Neuronal stem cell (in vitro differentiated cells): ENCODE measurements at regions not wholly inside any gene's neighbourhood (a gene's known extent, or its start where the extent isn't known, plus 50 kb on each side); places are given as distances from the start of the nearest gene placed in this dataset.
A peak's percentile ranks its signal among the peaks of the same experiment; 100 is the strongest.
"Not testable (repeated sequence)": the region's sequence is repeated elsewhere in the genome, so short reads cannot be mapped to it uniquely, and the experiment has no call there.

Experiments
- DNase-seq: peaks from one replicate; pipeline ENCODE4 v3.0.0-alpha.2; 2013; ENCODE audit warnings: low spot score
- H2AFZ ChIP-seq: one replicate; pipeline ENCODE4 v1.6.1; 2013; ENCODE audit warnings: mild to moderate bottlenecking, low read length, inconsistent platforms
- H2AK5ac ChIP-seq: 2 replicates; pipeline ENCODE4 v1.6.1; 2013; ENCODE audit warnings: low read depth, mild to moderate bottlenecking, inconsistent platforms, low read length, moderate library complexity, mixed read lengths
- H2BK120ac ChIP-seq: 2 replicates; pipeline ENCODE4 v1.6.1; 2013; ENCODE audit warnings: low read depth, mild to moderate bottlenecking, inconsistent platforms, low read length, moderate library complexity, mixed read lengths
- H2BK12ac ChIP-seq: one replicate; pipeline ENCODE4 v1.6.1; 2013; ENCODE audit warnings: low read length, inconsistent platforms
- H2BK15ac ChIP-seq: 2 replicates; pipeline ENCODE4 v1.6.1; 2013; ENCODE audit warnings: mild to moderate bottlenecking, low read length, inconsistent platforms, mixed read lengths
- H2BK5ac ChIP-seq: one replicate; pipeline ENCODE4 v1.6.1; 2013; ENCODE audit warnings: inconsistent platforms, mild to moderate bottlenecking, low read length, moderate library complexity
- H3K14ac ChIP-seq: one replicate; pipeline ENCODE4 v1.6.1; 2013; ENCODE audit warnings: low read length, inconsistent platforms
- H3K18ac ChIP-seq: 2 replicates; pipeline ENCODE4 v1.6.1; 2013; ENCODE audit warnings: low read length, inconsistent platforms
- H3K23ac ChIP-seq: 2 replicates; pipeline ENCODE4 v1.6.1; 2013; ENCODE audit warnings: low read depth, mild to moderate bottlenecking, mixed read lengths, low read length, inconsistent platforms; ENCODE audit not compliant: poor library complexity
- H3K27ac ChIP-seq: replicated peaks from 3 replicates; pipeline ENCODE4 v1.5.1; 2013; ENCODE audit warnings: low read length, inconsistent platforms
- H3K27me3 ChIP-seq, 3 experiments: 2 replicates each; pipeline ENCODE4 v1.6.1; 2013; ENCODE audit warnings: low read length in 3 of 3, mild to moderate bottlenecking in 2 of 3, inconsistent platforms in 1 of 3, low read depth in 1 of 3, mixed read lengths in 1 of 3, moderate library complexity in 1 of 3; ENCODE audit not compliant: control insufficient read depth in 3 of 3, insufficient read depth in 3 of 3
- H3K36me3 ChIP-seq, 2 donors: replicated peaks in 1 of 2; 2 replicates each; pipeline ENCODE4 v1.6.1; 2013; ENCODE audit warnings: low read length in 2 of 2; ENCODE audit not compliant: control insufficient read depth in 2 of 2, insufficient read depth in 2 of 2
- H3K4ac ChIP-seq: 2 replicates; pipeline ENCODE4 v1.6.1; 2013; ENCODE audit warnings: inconsistent platforms, mild to moderate bottlenecking, low read length, moderate library complexity
- H3K4me1 ChIP-seq, 2 donors: 1 replicate in 1 of 2; 2 replicates in 1 of 2; pipeline ENCODE4 v1.6.1; 2013; ENCODE audit warnings: low read length in 2 of 2, low read depth in 1 of 2; ENCODE audit not compliant: control insufficient read depth in 2 of 2, insufficient read depth in 1 of 2
- H3K4me2 ChIP-seq: one replicate; pipeline ENCODE4 v1.6.1; 2013; ENCODE audit warnings: mild to moderate bottlenecking, low read length, inconsistent platforms; ENCODE audit not compliant: insufficient read depth, poor library complexity, severe bottlenecking
- H3K4me3 ChIP-seq, 2 donors: 2 replicates each; pipeline ENCODE4 v1.5.1; 2013; ENCODE audit warnings: low read length in 2 of 2, mild to moderate bottlenecking in 2 of 2, inconsistent platforms in 1 of 2, moderate library complexity in 1 of 2
- H3K79me1 ChIP-seq: one replicate; pipeline ENCODE4 v1.6.1; 2013; ENCODE audit warnings: low read depth, mild to moderate bottlenecking, inconsistent platforms, low read length, moderate library complexity
- H3K9ac ChIP-seq: one replicate; pipeline ENCODE4 v1.6.1; 2013; ENCODE audit warnings: mild to moderate bottlenecking, low read depth, low read length, inconsistent platforms; ENCODE audit not compliant: poor library complexity
- H3K9me3 ChIP-seq, 2 donors: replicated peaks in 1 of 2; 2 replicates each; pipeline versions ENCODE3 to v1.6.1; 2013; ENCODE audit warnings: low read length in 2 of 2, mild to moderate bottlenecking in 2 of 2, inconsistent platforms in 1 of 2, low read depth in 1 of 2, mixed read lengths in 1 of 2, moderate library complexity in 1 of 2; ENCODE audit not compliant: control insufficient read depth in 2 of 2, insufficient read depth in 1 of 2
- H4K8ac ChIP-seq: one replicate; pipeline ENCODE4 v1.6.1; 2013; ENCODE audit warnings: low read depth, mild to moderate bottlenecking, inconsistent platforms, low read length, moderate library complexity
- H4K91ac ChIP-seq: one replicate; pipeline ENCODE4 v1.6.1; 2013; ENCODE audit warnings: low read length, low read depth, mild to moderate bottlenecking, inconsistent platforms; ENCODE audit not compliant: poor library complexity
- WGBS, 2 donors: extraction: QIAGEN DNeasy Blood & Tissue Kit; methylation state at CpG; one replicate each; pipeline ENCODE4 v1.1.7; 2013; ENCODE audit warnings: missing lambda C conversion rate in 2 of 2, mixed read lengths in 1 of 2; ENCODE audit not compliant: insufficient read length in 2 of 2, insufficient replicate concordance in 1 of 2; ENCODE audit errors: extremely low coverage in 2 of 2; 5-methylcytosine and 5-hydroxymethylcytosine counted together

- H4K91ac ChIP-seq, result no peak overlapping the region
- no peak overlapping the region for H2AFZ ChIP-seq
- no peaks in the 10 kb centered on the region for H3K9me3 ChIP-seq
- H3K23ac ChIP-seq, result no peak overlapping the region
- no peak overlapping the region for H3K4me2 ChIP-seq
- no peak overlapping the region for H3K14ac ChIP-seq
- no peak overlapping the region for H2AK5ac ChIP-seq
- H3K27me3 ChIP-seq, result no peaks in the 10 kb centered on the region
- no peaks in the 10 kb centered on the region for H3K79me1 ChIP-seq
- H2BK5ac ChIP-seq, result no peak overlapping the region
- H2BK15ac ChIP-seq, result no peak overlapping the region
- no peaks in the 10 kb centered on the region for H3K36me3 ChIP-seq
- no peak overlapping the region for H2BK12ac ChIP-seq
- H3K18ac ChIP-seq, result peak overlapping the region; percentile 84
- H3K4ac ChIP-seq, result no peak overlapping the region
- no peak overlapping the region for H3K9ac ChIP-seq
- WGBS, 2 donors, result no CpG with 5 or more reads among the region's 5 CpGs
- H3K27ac ChIP-seq, result no peak overlapping the region
- H2BK120ac ChIP-seq, result no peak overlapping the region
- peak; percentile 51 for DNase-seq
- H3K4me1 ChIP-seq, result peaks cover 0 to 4% of the 10 kb centered on the region in 2 donors
- no peak overlapping the region for H3K4me3 ChIP-seq
- H4K8ac ChIP-seq, result no peak overlapping the region
Measured at GRCh38 chr4:169934794-169935429, 91.3 kb downstream of the MFAP3L start.

GRCh38 chr4:169933531-169933930 lies 92.7 kb downstream of the MFAP3L start:
- Histone ChIP-seq H3K18ac (no peak overlapping the region), H3K4me2 (no peak overlapping the region), H3K23ac (no peak overlapping the region), H2BK15ac (no peak overlapping the region), H4K91ac (no peak overlapping the region), H3K9me3 (no peaks in the 10 kb centered on the region), H4K8ac (no peak overlapping the region), H3K4me3 (no peak overlapping the region), H2AK5ac (no peak overlapping the region), H3K14ac (no peak overlapping the region), H3K9ac (no peak overlapping the region), H2BK5ac (no peak overlapping the region), H2AFZ (no peak overlapping the region), H3K79me1 (no peaks in the 10 kb centered on the region), H2BK120ac (no peak overlapping the region), H3K4me1 (peaks cover 0 to 4% of the 10 kb centered on the region in 2 donors), H3K27ac (no peak overlapping the region), H3K27me3 (no peaks in the 10 kb centered on the region), H3K36me3 (no peaks in the 10 kb centered on the region), H3K4ac (no peak overlapping the region), H2BK12ac (no peak overlapping the region)
- DNase-seq, result no peak
- no CpG with 5 or more reads among the region's 3 CpGs for WGBS, 2 donors

GRCh38 chr4:169931964-169932363 lies 94.2 kb downstream of the MFAP3L start:
- no peaks in the 10 kb centered on the region for H3K36me3 ChIP-seq
- no peak overlapping the region for H3K9ac ChIP-seq
- no peak overlapping the region for H3K27ac ChIP-seq

GRCh38 chr4:169930755-169931154 lies 95.4 kb downstream of the MFAP3L start:
- H3K4me2 ChIP-seq, H3K79me1 ChIP-seq, H2AK5ac ChIP-seq, H3K14ac ChIP-seq, H2BK5ac ChIP-seq, H3K27ac ChIP-seq, H4K8ac ChIP-seq, H2BK120ac ChIP-seq, H3K23ac ChIP-seq, H4K91ac ChIP-seq, H3K4me1 ChIP-seq, H3K27me3 ChIP-seq, H2AFZ ChIP-seq, H3K4ac ChIP-seq, H2BK12ac ChIP-seq, H3K18ac ChIP-seq, H3K4me3 ChIP-seq, H3K9ac ChIP-seq, DNase-seq, H2BK15ac ChIP-seq, H3K36me3 ChIP-seq, H3K9me3 ChIP-seq: not testable (repeated sequence)
- no CpG with 5 or more reads among the region's 1 CpG for WGBS, 2 donors

More at GRCh38 chr4:169931964-169932363, 94.2 kb downstream of the MFAP3L start:
- no CpG with 5 or more reads among the region's 3 CpGs for WGBS, 2 donors
- H2BK5ac ChIP-seq, result no peak overlapping the region
- no peak for DNase-seq
- no peak overlapping the region for H2BK120ac ChIP-seq
- H3K4me2 ChIP-seq, result no peak overlapping the region
- no peak overlapping the region for H3K14ac ChIP-seq
- H4K91ac ChIP-seq, result no peak overlapping the region
- H3K4ac ChIP-seq, result no peak overlapping the region
- H4K8ac ChIP-seq, result no peak overlapping the region
- no peak overlapping the region for H3K23ac ChIP-seq
- no peak overlapping the region for H2BK12ac ChIP-seq
- no peak overlapping the region for H2BK15ac ChIP-seq
- no peak overlapping the region for H3K4me3 ChIP-seq
- H2AFZ ChIP-seq, result no peak overlapping the region
- H2AK5ac ChIP-seq, result no peak overlapping the region
- H3K4me1 ChIP-seq, result peaks cover 0 to 4% of the 10 kb centered on the region in 2 donors
- no peak overlapping the region for H3K18ac ChIP-seq
- H3K27me3 ChIP-seq, result no peaks in the 10 kb centered on the region
- H3K9me3 ChIP-seq, result no peaks in the 10 kb centered on the region
- no peaks in the 10 kb centered on the region for H3K79me1 ChIP-seq
